MM.1S (cell line): ENCODE measurements at regions not wholly inside any gene's neighbourhood (a gene's known extent, or its start where the extent isn't known, plus 50 kb on each side); places are given as distances from the start of the nearest gene placed in this dataset.

Source experiments
- DNase-seq: peaks from one replicate; pipeline ENCODE4 v3.0.0-alpha.2; 2015
- H2AFZ ChIP-seq: fragments of 300-600 bp; sonication (generic); 2 replicates; pipeline ENCODE4 v1.6.0; 2016; ENCODE audit warnings: antibody characterized with exemption, low read length
- H3F3A ChIP-seq: fragments of 300-600 bp; sonication (generic); 2 replicates; pipeline ENCODE4 v1.6.1; 2016; ENCODE audit warnings: mild to moderate bottlenecking, antibody characterized with exemption, low read length, moderate library complexity, mixed read lengths; ENCODE audit not compliant: insufficient read depth
- H3K27ac ChIP-seq: fragments of 300-600 bp; sonication (generic); 2 replicates; pipeline ENCODE4 v1.5.1; 2016; ENCODE audit warnings: mild to moderate bottlenecking, low read length
- H3K27me3 ChIP-seq: fragments of 300-600 bp; sonication (generic); replicated peaks from 2 replicates; pipeline ENCODE4 v1.6.0; 2016; ENCODE audit warnings: low read length; ENCODE audit not compliant: insufficient read depth
- H3K36me3 ChIP-seq: fragments of 300-600 bp; sonication (generic); replicated peaks from 2 replicates; pipeline ENCODE4 v1.6.1; 2016; ENCODE audit warnings: mild to moderate bottlenecking, low read length, mixed read lengths; ENCODE audit not compliant: insufficient read depth
- H3K4me1 ChIP-seq: fragments of 300-600 bp; sonication (generic); 2 replicates; pipeline ENCODE4 v1.6.1; 2016; ENCODE audit warnings: low read length, mixed read lengths
- H3K4me2 ChIP-seq: fragments of 300-600 bp; sonication (generic); 2 replicates; pipeline ENCODE4 v1.6.0; 2016; ENCODE audit warnings: low read depth, low read length
- H3K4me3 ChIP-seq: fragments of 300-600 bp; sonication (generic); 2 replicates; pipeline ENCODE4 v1.5.1; 2016; ENCODE audit warnings: low read length, mixed read lengths
- H3K79me2 ChIP-seq: fragments of 300-600 bp; sonication (generic); 2 replicates; pipeline ENCODE4 v1.6.1; 2016; ENCODE audit warnings: mixed run types, low read length, mixed read lengths
- H3K9ac ChIP-seq: fragments of 300-600 bp; sonication (generic); 2 replicates; pipeline ENCODE4 v1.6.1; 2016; ENCODE audit warnings: low read length, mixed read lengths
- H3K9me2 ChIP-seq: fragments of 300-600 bp; sonication (generic); replicated peaks from 2 replicates; pipeline ENCODE4 v1.6.1; 2016; ENCODE audit warnings: mild to moderate bottlenecking, low read length, mixed read lengths; ENCODE audit not compliant: insufficient read depth
- H3K9me3 ChIP-seq: fragments of 300-600 bp; sonication (generic); replicated peaks from 2 replicates; pipeline ENCODE4 v1.6.1; 2016; ENCODE audit warnings: mild to moderate bottlenecking, low read length, mixed read lengths; ENCODE audit not compliant: insufficient read depth
- H4K20me1 ChIP-seq: fragments of 300-600 bp; sonication (generic); 2 replicates; pipeline ENCODE4 v1.6.1; 2016; ENCODE audit warnings: mild to moderate bottlenecking, low read length, moderate library complexity, mixed read lengths; ENCODE audit not compliant: insufficient read depth
- CTCF ChIP-seq: fragments of 300-600 bp; sonication (generic); IDR thresholded peaks from 2 replicates; pipeline ENCODE4 v1.5.1; 2016; ENCODE audit warnings: antibody characterized with exemption, low read length, mixed read lengths
- EZH2 ChIP-seq: fragments of 300-600 bp; sonication (generic); optimal IDR thresholded peaks from 2 replicates; pipeline ENCODE3; 2017; ENCODE audit warnings: low read depth, mild to moderate bottlenecking, antibody characterized with exemption, low read length, mixed read lengths
- EZH2phosphoT487 ChIP-seq: fragments of 300-600 bp; sonication (generic); IDR thresholded peaks from 2 replicates; pipeline ENCODE4 v1.6.1; 2018; ENCODE audit warnings: antibody characterized with exemption, low read length

- H3K9ac ChIP-seq, result peak overlapping the region; percentile 55; the same call in 1 of the 2 replicates
- H3K9me2 ChIP-seq, result no peaks in the 10 kb centered on the region
- H3K4me3 ChIP-seq, result peak overlapping the region; percentile 49; the same call in 1 of the 2 replicates
- DNase-seq, result no peak
- H4K20me1 ChIP-seq, result no peaks in the 10 kb centered on the region
- H3K4me2 ChIP-seq, result peak overlapping the region; percentile 24; the same call in 1 of the 2 replicates
- H3F3A ChIP-seq, result no peaks in the 10 kb centered on the region
- H3K27ac ChIP-seq, result peak overlapping the region; percentile 59; the same call in 1 of the 2 replicates
- H3K9me3 ChIP-seq, result no peaks in the 10 kb centered on the region
- H3K4me1 ChIP-seq, result no peaks in the 10 kb centered on the region
- no peaks in the 10 kb centered on the region for H3K27me3 ChIP-seq
- H3K79me2 ChIP-seq, result no peaks in the 10 kb centered on the region
- H3K36me3 ChIP-seq, result no peaks in the 10 kb centered on the region
- no peak for TF ChIP-seq EZH2phosphoT487
- no peak overlapping the region; the same call in 1 of the 2 replicates for H2AFZ ChIP-seq
Observed at GRCh38 chr10:130300608-130301020, 164.4 kb downstream of the GLRX3 start.

- Histone ChIP-seq H3K36me3 (no peaks in the 10 kb centered on the region), H3F3A (no peaks in the 10 kb centered on the region), H3K27me3 (no peaks in the 10 kb centered on the region), H3K79me2 (no peaks in the 10 kb centered on the region), H3K4me1 (no peaks in the 10 kb centered on the region), H2AFZ (peak overlapping the region; percentile 39), H3K9me3 (no peaks in the 10 kb centered on the region), H3K27ac (peak overlapping the region; percentile 59; the same call in 1 of the 2 replicates), H4K20me1 (no peaks in the 10 kb centered on the region), H3K4me2 (peak overlapping the region; percentile 35; the same call in 1 of the 2 replicates), H3K9me2 (no peaks in the 10 kb centered on the region), H3K9ac (peak overlapping the region; percentile 55; the same call in 1 of the 2 replicates), H3K4me3 (peak overlapping the region; percentile 49)
- TF ChIP-seq EZH2 (no peak), CTCF (no peak), EZH2phosphoT487 (no peak)
- peak; percentile 60 for DNase-seq
Observed at GRCh38 chr10:130301021-130301892, 165.1 kb downstream of the GLRX3 start.

GRCh38 chr10:130326954-130327353 lies 190.8 kb downstream of the GLRX3 start:
- Histone ChIP-seq H3K9me3 (no peaks in the 10 kb centered on the region), H3K27ac (no peak overlapping the region), H3K4me2 (no peak overlapping the region), H3K9me2 (no peaks in the 10 kb centered on the region), H3K79me2 (no peaks in the 10 kb centered on the region), H2AFZ (no peak overlapping the region), H3K36me3 (no peaks in the 10 kb centered on the region), H3K9ac (no peak overlapping the region), H3K4me1 (no peaks in the 10 kb centered on the region), H3K27me3 (no peaks in the 10 kb centered on the region), H3F3A (no peaks in the 10 kb centered on the region), H4K20me1 (no peaks in the 10 kb centered on the region), H3K4me3 (no peak overlapping the region)
- no peak for DNase-seq
- TF ChIP-seq EZH2 (no peak), EZH2phosphoT487 (no peak), CTCF (no peak)

DNA sequence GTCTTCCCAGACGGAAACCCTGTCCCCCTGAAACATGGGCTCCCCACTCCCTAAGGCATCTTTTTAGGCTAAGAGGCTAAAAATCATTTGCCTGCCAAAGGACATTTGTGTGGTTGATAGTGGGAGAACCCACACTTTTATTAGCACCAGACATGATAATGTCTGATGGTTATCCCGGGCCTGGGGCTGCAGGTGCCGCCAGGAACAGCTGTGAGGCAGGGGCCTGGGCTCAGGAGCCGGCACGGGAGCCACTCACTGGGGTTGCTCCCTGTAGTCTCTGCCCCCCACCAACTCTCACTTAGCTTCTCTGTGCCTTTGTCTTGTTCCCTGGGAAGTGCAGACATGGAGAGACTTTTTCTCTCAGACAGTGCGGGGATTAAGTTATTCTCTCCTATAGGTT lies 193.6 kb downstream of the GLRX3 start:
- H3K27me3 ChIP-seq, result no peaks in the 10 kb centered on the region
- no peaks in the 10 kb centered on the region for H4K20me1 ChIP-seq
- no peak overlapping the region for H3K27ac ChIP-seq
- no peaks in the 10 kb centered on the region for H3K9me2 ChIP-seq
- H3K9ac ChIP-seq, result no peak overlapping the region
- H3K4me3 ChIP-seq, result no peak overlapping the region
- H3K9me3 ChIP-seq, result no peaks in the 10 kb centered on the region
- H2AFZ ChIP-seq, result no peak overlapping the region
- no peaks in the 10 kb centered on the region for H3K36me3 ChIP-seq
- TF ChIP-seq CTCF, result no peak
- no peak for TF ChIP-seq EZH2
- TF ChIP-seq EZH2phosphoT487, result no peak
- no peaks in the 10 kb centered on the region for H3F3A ChIP-seq
- DNase-seq, result no peak
- no peak overlapping the region for H3K4me2 ChIP-seq
- no peaks in the 10 kb centered on the region for H3K79me2 ChIP-seq
- no peaks in the 10 kb centered on the region for H3K4me1 ChIP-seq
